Effector memory CD4-positive, alpha-beta T cell (primary cell): ENCODE measurements at regions not wholly inside any gene's neighbourhood (a gene's known extent, or its start where the extent isn't known, plus 50 kb on each side); places are given as distances from the start of the nearest gene placed in this dataset.
"Not testable (repeated sequence)": the region's sequence is repeated elsewhere in the genome, so short reads cannot be mapped to it uniquely, and the experiment has no call there.

ENCODE experiments used
- DNase-seq, 3 donors: peaks; one replicate each; pipeline ENCODE4 v3.0.0-alpha.2; 2020
- H3K27ac ChIP-seq: 2 replicates; pipeline ENCODE4 v1.7.0; 2013; ENCODE audit warnings: mild to moderate bottlenecking, low read length, moderate library complexity; ENCODE audit not compliant: insufficient read depth, poor library complexity, severe bottlenecking
- H3K27me3 ChIP-seq: replicated peaks from 2 replicates; pipeline ENCODE4 v1.7.0; 2013; ENCODE audit warnings: mild to moderate bottlenecking, low read length; ENCODE audit not compliant: insufficient read depth, control insufficient read depth, poor library complexity, severe bottlenecking
- H3K36me3 ChIP-seq: 2 replicates; pipeline ENCODE4 v1.7.0; 2013; ENCODE audit warnings: mild to moderate bottlenecking, low read length, moderate library complexity; ENCODE audit not compliant: control insufficient read depth, insufficient read depth
- H3K4me1 ChIP-seq: 2 replicates; pipeline ENCODE4 v1.7.0; 2013; ENCODE audit warnings: low read length, mild to moderate bottlenecking; ENCODE audit not compliant: control insufficient read depth, insufficient read depth, poor library complexity, severe bottlenecking
- H3K4me3 ChIP-seq: 2 replicates; pipeline ENCODE4 v1.7.0; 2013; ENCODE audit warnings: low read length, low read depth, mild to moderate bottlenecking; ENCODE audit not compliant: insufficient read depth, poor library complexity, severe bottlenecking
- H3K9me3 ChIP-seq: 2 replicates; pipeline ENCODE4 v1.7.0; 2013; ENCODE audit warnings: mild to moderate bottlenecking, low read length, moderate library complexity; ENCODE audit not compliant: control insufficient read depth

DNA sequence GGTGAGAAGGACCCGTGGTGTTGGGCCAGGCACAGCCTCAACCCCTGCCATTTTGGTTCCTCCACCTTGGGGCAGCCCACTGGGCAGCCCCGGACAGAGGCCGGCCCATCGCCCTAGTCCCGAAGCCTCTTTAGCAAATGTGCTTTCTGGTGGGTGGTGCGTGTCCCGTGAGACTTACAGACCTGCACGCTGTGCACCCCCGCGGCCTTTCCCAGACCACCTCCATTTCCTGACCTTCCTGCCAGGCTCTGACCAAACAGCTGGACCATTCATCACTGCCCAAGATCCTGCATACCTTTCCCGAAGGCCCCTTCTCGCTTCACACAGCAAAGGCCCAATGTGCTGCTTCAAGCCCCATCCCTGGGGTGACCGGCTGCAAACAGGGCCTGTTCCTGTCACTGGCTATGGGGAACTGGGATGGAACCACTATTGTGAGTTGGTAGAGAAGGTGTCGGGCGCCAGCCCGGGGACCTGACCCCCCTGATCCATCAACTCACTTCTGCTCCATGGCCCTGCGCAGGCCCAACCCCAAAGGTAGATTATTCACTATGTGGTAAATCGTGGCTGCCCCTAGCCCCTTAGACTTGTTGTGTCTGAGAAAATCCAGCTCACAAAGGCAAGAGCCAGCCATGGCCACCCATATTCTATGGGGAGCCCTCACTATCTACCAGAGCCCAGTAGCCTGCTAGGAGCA, 341.0 kb downstream of the EIPR1 start:
- no peaks in the 10 kb centered on the region for H3K27me3 ChIP-seq
- no peak overlapping the region for H3K4me3 ChIP-seq
- no peaks in the 10 kb centered on the region for H3K4me1 ChIP-seq
- H3K27ac ChIP-seq = no peak overlapping the region
- no peak for DNase-seq
- H3K36me3 ChIP-seq = no peaks in the 10 kb centered on the region
- H3K9me3 ChIP-seq = no peaks in the 10 kb centered on the region

DNA sequence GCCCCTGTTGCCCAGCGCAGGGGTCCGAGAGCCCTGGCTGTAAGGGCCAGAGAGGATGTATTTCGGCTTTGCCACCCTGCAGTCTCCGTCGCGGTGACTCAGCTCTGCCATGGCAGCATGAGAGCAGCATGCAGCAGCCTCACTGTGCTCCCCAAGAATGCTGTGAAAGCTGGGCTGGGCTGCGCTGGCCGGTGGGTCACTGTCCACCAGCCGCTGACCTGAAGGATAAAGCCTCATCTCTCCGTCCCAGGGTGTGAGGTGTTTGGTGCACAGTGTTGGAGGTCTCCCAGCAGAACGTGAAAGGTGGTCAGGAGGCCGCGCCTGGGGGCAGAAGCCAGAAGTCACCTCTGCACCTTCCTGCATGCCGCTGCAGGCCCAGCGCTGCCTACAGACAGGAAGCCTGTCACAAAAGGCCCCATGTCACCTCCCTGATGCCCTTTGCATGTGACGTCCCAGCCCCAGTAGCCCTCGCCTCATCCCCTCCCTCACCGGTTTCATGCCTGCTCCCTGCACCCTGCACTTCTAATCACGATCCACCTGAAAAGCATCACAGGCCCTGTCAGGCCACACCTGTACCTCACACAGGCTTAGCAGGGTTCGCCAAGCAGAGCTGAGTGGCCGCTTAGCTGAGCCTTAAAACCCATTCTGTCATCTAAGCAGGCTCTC, 342.1 kb downstream of the EIPR1 start:
- Histone ChIP-seq H3K36me3 (no peaks in the 10 kb centered on the region), H3K4me1 (no peaks in the 10 kb centered on the region), H3K27ac (no peak overlapping the region), H3K27me3 (no peaks in the 10 kb centered on the region), H3K9me3 (no peaks in the 10 kb centered on the region), H3K4me3 (no peak overlapping the region)
- DNase-seq = no peak

DNA sequence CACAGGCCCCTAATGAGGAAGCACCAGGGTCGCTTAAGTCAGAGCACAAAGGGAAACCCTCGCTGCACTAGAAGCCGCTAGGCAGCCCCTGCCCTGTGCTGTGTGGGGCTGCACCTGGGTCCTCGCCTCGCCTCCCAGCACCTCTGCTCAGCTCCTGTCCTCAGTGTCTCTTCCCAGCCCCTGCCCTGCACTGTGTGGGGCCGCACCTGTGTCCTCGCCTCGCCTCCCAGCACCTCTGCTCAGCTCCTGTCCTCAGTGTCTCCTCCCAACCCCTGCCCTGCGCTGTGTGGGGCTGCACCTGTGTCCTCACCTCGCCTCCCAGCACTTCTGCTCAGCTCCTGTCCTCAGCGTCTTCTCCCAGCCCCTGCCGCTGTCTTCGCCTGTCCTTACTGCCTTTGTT, 342.8 kb downstream of the EIPR1 start:
- no peaks in the 10 kb centered on the region for H3K36me3 ChIP-seq
- H3K4me1 ChIP-seq = no peaks in the 10 kb centered on the region
- no peaks in the 10 kb centered on the region for H3K9me3 ChIP-seq
- no peak overlapping the region for H3K27ac ChIP-seq
- DNase-seq = no peak
- H3K27me3 ChIP-seq = no peaks in the 10 kb centered on the region
- H3K4me3 ChIP-seq = no peak overlapping the region

DNA sequence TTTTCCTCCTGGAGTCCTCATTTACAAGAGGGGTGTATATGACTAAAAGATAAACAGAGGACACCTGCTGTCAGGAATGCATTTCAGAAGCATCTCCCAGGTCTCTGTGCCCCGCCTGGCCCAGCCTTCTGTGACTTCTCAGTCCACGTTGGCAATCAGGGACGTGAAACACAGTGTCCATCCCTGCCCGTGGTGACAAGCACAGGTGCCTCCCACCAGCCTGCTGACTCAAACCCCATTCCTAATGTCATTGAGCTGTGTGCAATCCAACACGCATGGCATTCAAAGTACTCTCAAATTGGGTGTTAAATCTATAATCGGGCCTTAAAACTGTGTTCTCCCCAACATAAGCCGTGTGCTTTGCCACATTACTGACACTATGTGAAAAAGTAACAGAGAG, 343.2 kb downstream of the EIPR1 start:
- no peak overlapping the region for H3K4me3 ChIP-seq
- H3K27ac ChIP-seq = no peak overlapping the region
- no peaks in the 10 kb centered on the region for H3K36me3 ChIP-seq
- H3K4me1 ChIP-seq = no peaks in the 10 kb centered on the region
- H3K27me3 ChIP-seq = no peaks in the 10 kb centered on the region
- no peaks in the 10 kb centered on the region for H3K9me3 ChIP-seq
- no peak for DNase-seq

DNA sequence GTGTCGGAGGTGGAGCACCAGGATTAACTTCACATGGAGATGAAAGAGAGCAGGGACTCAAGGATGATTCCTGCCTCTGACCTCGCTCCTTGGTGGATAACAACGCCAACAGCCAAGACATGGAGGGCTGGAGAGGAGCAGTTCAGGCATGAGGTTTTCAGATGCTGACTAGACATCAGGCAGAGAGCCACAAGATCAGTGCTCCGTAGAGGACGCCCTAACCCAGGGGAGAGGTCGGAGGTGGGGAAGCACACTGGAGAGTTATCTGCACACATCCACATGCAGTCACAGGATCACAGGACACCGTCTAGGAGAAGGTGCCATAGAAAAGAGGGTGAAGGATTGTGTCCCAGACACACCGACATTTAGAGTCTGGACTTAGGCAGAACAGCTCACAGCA, 344.3 kb downstream of the EIPR1 start:
- no peaks in the 10 kb centered on the region for H3K4me1 ChIP-seq
- no peak overlapping the region for H3K4me3 ChIP-seq
- H3K36me3 ChIP-seq = no peaks in the 10 kb centered on the region
- DNase-seq = no peak
- no peaks in the 10 kb centered on the region for H3K27me3 ChIP-seq
- no peak overlapping the region for H3K27ac ChIP-seq
- no peaks in the 10 kb centered on the region for H3K9me3 ChIP-seq

DNA sequence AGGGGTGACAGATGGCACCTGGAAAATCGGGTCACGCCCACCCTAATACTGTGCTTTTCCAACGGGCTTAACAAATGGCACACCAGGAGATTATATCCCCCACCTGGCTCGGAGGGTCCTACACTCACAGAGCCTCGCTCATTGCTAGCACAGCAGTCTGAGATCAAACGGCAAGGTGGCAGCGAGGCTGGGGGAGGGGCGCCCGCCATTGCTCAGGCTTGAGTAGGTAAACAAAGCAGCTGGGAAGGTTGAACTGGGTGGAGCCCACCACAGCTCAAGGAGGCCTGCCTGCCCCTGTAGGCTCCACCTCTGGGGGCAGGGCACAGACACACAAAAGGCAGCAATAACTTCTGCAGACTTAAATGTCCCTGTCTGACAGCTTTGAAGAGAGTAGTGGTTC, 346.8 kb downstream of the EIPR1 start:
- not testable (repeated sequence) for DNase-seq, H3K4me1 ChIP-seq, H3K36me3 ChIP-seq, H3K27me3 ChIP-seq, H3K27ac ChIP-seq, H3K9me3 ChIP-seq, H3K4me3 ChIP-seq

DNA sequence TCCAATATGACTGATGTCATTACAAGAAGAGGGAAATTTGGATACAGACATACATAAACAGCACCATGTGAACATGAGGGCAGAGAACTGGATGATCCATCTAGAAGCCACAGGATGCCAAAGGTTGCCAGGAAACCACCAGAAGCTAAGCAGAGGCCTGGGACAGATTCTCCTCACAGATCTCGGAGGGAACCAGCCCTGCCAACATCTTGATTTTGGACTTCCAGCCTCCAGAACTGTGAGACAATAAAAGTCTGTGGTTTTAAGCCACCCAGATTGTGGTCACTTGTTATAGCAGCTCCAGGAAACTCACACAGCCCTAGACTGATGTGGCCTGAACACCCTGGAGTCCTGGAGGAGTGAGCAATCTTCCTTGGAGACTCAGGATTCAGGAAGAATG, 351.6 kb downstream of the EIPR1 start:
- Histone ChIP-seq H3K9me3 (no peaks in the 10 kb centered on the region), H3K36me3 (no peaks in the 10 kb centered on the region), H3K4me1 (no peaks in the 10 kb centered on the region), H3K27me3 (no peaks in the 10 kb centered on the region), H3K4me3 (no peak overlapping the region), H3K27ac (no peak overlapping the region)
- no peak for DNase-seq

DNA sequence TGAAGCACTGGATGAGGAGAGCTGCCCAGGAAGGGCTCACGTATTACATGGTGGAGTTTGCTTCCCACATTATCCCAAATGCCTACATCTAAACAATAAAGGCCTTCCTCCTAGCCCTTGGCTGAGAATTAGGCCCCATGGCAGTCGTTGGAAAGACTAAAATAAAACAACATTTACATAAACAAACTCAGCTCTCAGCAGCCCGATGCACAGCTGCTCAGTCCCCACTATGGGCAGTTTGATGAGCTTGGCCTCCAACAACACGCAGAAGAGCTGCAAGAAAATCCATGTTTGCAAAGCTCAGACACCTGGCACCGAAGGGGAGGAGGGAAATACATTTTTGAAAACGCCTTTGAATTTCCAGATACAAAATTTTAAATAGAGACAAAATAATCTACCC, 352.4 kb downstream of the EIPR1 start:
- Histone ChIP-seq H3K27me3 (no peaks in the 10 kb centered on the region), H3K36me3 (no peaks in the 10 kb centered on the region), H3K9me3 (no peaks in the 10 kb centered on the region), H3K4me1 (no peaks in the 10 kb centered on the region), H3K4me3 (no peak overlapping the region), H3K27ac (no peak overlapping the region)
- DNase-seq = no peak

DNA sequence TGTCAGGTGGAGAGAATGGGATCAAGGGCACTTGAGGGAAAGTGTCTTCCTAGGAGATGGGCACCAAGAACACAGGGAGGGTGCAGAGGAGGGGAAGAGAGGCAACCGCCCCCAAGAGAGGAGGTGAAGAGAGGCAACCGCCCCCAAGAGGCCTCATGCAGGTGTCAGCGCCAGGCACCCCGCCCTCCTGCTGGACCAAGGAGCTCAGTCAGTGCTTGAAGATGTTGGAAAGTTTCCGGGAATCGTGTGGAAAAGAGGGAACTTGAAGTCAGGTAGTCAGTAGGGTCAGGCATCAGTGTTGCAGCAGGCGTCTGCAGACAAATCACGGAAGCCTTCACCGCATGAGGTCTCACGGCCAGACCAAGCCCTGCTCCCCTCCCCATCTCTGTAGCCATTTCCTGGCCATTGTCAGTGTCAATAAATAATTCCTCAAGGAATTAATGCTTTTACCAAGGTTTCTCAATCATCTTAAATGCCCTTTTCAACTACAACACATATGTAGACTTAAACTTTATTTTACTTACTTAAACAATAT, 353.1 kb downstream of the EIPR1 start:
- no peak for DNase-seq
- H3K9me3 ChIP-seq = no peaks in the 10 kb centered on the region
- H3K27ac ChIP-seq = no peak overlapping the region
- no peak overlapping the region for H3K4me3 ChIP-seq
- H3K36me3 ChIP-seq = no peaks in the 10 kb centered on the region
- no peaks in the 10 kb centered on the region for H3K27me3 ChIP-seq
- no peaks in the 10 kb centered on the region for H3K4me1 ChIP-seq

DNA sequence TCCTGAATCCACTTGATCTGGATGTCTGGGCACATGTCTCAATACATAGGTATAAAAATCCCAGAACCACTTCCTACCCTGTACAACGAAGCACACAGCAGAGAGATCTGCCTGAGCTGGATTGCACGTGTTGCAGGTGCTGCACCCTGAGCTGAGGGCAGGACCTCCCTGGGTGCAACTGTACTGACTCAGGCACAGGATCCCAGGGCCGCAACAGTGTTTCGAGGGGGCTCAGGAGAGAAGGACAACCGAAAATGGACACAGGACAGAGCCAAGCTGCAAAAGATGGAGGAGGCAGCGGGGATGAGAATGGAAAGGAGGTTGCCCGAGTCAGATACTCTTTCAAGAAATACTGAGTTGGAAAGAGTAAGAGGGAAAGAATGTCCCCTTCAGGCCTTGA, 354.1 kb downstream of the EIPR1 start:
- H3K36me3 ChIP-seq = no peaks in the 10 kb centered on the region

More for the DNA sequence above, 354.1 kb downstream of the EIPR1 start:
- H3K4me3 ChIP-seq = no peak overlapping the region
- H3K27me3 ChIP-seq = no peaks in the 10 kb centered on the region
- H3K27ac ChIP-seq = no peak overlapping the region
- no peaks in the 10 kb centered on the region for H3K4me1 ChIP-seq
- no peak for DNase-seq
- no peaks in the 10 kb centered on the region for H3K9me3 ChIP-seq
